SK-N-SH (cell line): ENCODE measurements at regions not wholly inside any gene's neighbourhood (a gene's known extent, or its start where the extent isn't known, plus 50 kb on each side); places are given as distances from the start of the nearest gene placed in this dataset.

ENCODE experiments used
- CTCF ChIA-PET: fragments of 300-600, 350-600 bp; formaldehyde crosslinking; extraction: SDS; loops from one replicate; lab custom pipeline; 2021; lab: Yijun Ruan, JAX
- POLR2A ChIA-PET: fragments of 350-600 bp; sonication (Branson Sonifier 250); formaldehyde crosslinking; extraction: SDS; loops from one replicate; lab custom pipeline; 2020; ENCODE audit warnings: antibody characterized with exemption, inconsistent platforms; lab: Yijun Ruan, JAX
- DNase-seq: peaks from one replicate; pipeline ENCODE4 v3.0.0; 2012
- H2AFZ ChIP-seq: fragments of 200-600 bp; sonication (generic); 2 replicates; pipeline ENCODE4 v1.8.1; 2016; ENCODE audit warnings: antibody characterized with exemption, mild to moderate bottlenecking, low read depth
- H3F3A ChIP-seq: fragments of 200-600 bp; sonication (generic); replicated peaks from 2 replicates; pipeline ENCODE3; 2016; ENCODE audit warnings: antibody characterized with exemption, mild to moderate bottlenecking; ENCODE audit not compliant: insufficient read depth
- H3K27ac ChIP-seq, 2 experiments: fragments of 200-500 bp in 1 of 2; fragments of 200-600 bp in 1 of 2; sonication (Bioruptor generic) in 1 of 2; sonication (generic), shearing (Covaris generic) in 1 of 2; 2 replicates each; pipeline versions ENCODE4 v1.5.1 to v1.6.1; 2014 to 2016; ENCODE audit warnings: low read depth in 2 of 2, inconsistent platforms in 1 of 2, low read length in 1 of 2, mild to moderate bottlenecking in 1 of 2, mixed read lengths in 1 of 2
- H3K27me3 ChIP-seq: fragments of 200-600 bp; sonication (generic), shearing (Covaris generic); 2 replicates; pipeline ENCODE4 v1.6.1; 2016; ENCODE audit warnings: mixed run types; ENCODE audit not compliant: insufficient read depth
- H3K36me3 ChIP-seq, 2 experiments: fragments of 200-500 bp in 1 of 2; fragments of 200-600 bp in 1 of 2; sonication (Bioruptor generic) in 1 of 2; sonication (generic) in 1 of 2; replicated peaks in 1 of 2; 2 replicates each; pipeline versions ENCODE3 to v1.5.1; 2014 to 2016; ENCODE audit warnings: low read length in 1 of 2, mild to moderate bottlenecking in 1 of 2; ENCODE audit not compliant: insufficient read depth in 2 of 2, control insufficient read depth in 1 of 2
- H3K4me1 ChIP-seq, 2 experiments: fragments of 200-500 bp in 1 of 2; fragments of 200-600 bp in 1 of 2; sonication (Bioruptor generic) in 1 of 2; sonication (generic), shearing (Covaris generic) in 1 of 2; 2 replicates each; pipeline versions ENCODE4 v1.5.1 to v1.6.1; 2014 to 2016; ENCODE audit warnings: low read depth in 1 of 2, low read length in 1 of 2, mixed run types in 1 of 2; ENCODE audit not compliant: insufficient read depth in 2 of 2, control insufficient read depth in 1 of 2
- H3K4me2 ChIP-seq: fragments of 200-600 bp; sonication (generic), shearing (Covaris generic); 2 replicates; pipeline ENCODE4 v1.6.1; 2017; ENCODE audit warnings: mixed run types
- H3K4me3 ChIP-seq, 2 experiments: fragments of 200-500 bp in 1 of 2; fragments of 200-600 bp in 1 of 2; sonication (Bioruptor generic) in 1 of 2; sonication (generic), shearing (Covaris generic) in 1 of 2; 2 replicates each; pipeline versions ENCODE4 v1.5.1 to v1.8.1; 2014 to 2016; ENCODE audit warnings: low read depth in 2 of 2, inconsistent platforms in 1 of 2, low read length in 1 of 2, mild to moderate bottlenecking in 1 of 2, mixed read lengths in 1 of 2, moderate library complexity in 1 of 2
- H3K79me2 ChIP-seq: fragments of 200-600 bp; sonication (generic); 2 replicates; pipeline ENCODE4 v1.8.1; 2017; ENCODE audit warnings: mild to moderate bottlenecking; ENCODE audit not compliant: insufficient read depth
- H3K9ac ChIP-seq: fragments of 200-600 bp; sonication (generic); 2 replicates; pipeline ENCODE4 v1.6.1; 2017; ENCODE audit warnings: mixed run types
- H3K9me2 ChIP-seq: fragments of 200-600 bp; sonication (generic); 2 replicates; pipeline ENCODE4 v1.6.1; 2017; ENCODE audit warnings: mixed run types
- H3K9me3 ChIP-seq: fragments of 200-600 bp; sonication (generic); 2 replicates; pipeline ENCODE4 v1.6.1; 2017; ENCODE audit warnings: mixed run types, mild to moderate bottlenecking, moderate library complexity
- H4K20me1 ChIP-seq: fragments of 200-600 bp; sonication (generic); 2 replicates; pipeline ENCODE4 v1.6.1; 2017; ENCODE audit warnings: mild to moderate bottlenecking, mixed run types; ENCODE audit not compliant: insufficient read depth
- EP300 ChIP-seq, 2 experiments: IDR thresholded peaks; 2 replicates each; pipeline versions ENCODE4 v1.4.0 to v1.6.1; 2012; ENCODE audit warnings: borderline replicate concordance in 1 of 2, low read depth in 1 of 2, low read length in 1 of 2
- EZH2phosphoT487 ChIP-seq: fragments of 200-600 bp; sonication (generic); IDR thresholded peaks from 2 replicates; pipeline ENCODE4 v1.6.1; 2017; ENCODE audit warnings: low read depth, mixed run types, mild to moderate bottlenecking, antibody characterized with exemption, moderate library complexity, borderline replicate concordance
- FOXJ3 ChIP-seq: sonication (generic); formaldehyde crosslinking; IDR thresholded peaks from 2 replicates; pipeline ENCODE4 v1.5.1; 2020; ENCODE audit warnings: mild to moderate bottlenecking, missing genetic modification reagents
- FOXM1 ChIP-seq: IDR thresholded peaks from 2 replicates; pipeline ENCODE4 v1.4.0; 2012; ENCODE audit warnings: low read depth, mild to moderate bottlenecking
- GABPA ChIP-seq: IDR thresholded peaks from 2 replicates; pipeline ENCODE4 v1.4.0; 2012; ENCODE audit warnings: low read depth, mild to moderate bottlenecking
- GATA2 ChIP-seq: sonication (generic); formaldehyde crosslinking; IDR thresholded peaks from 2 replicates; pipeline ENCODE4 v1.5.0; 2020; ENCODE audit warnings: mild to moderate bottlenecking, missing genetic modification reagents
- MEF2A ChIP-seq: IDR thresholded peaks from 2 replicates; pipeline ENCODE4 v1.4.0; 2012; ENCODE audit warnings: low read depth, borderline replicate concordance
- MXI1 ChIP-seq: IDR thresholded peaks from 2 replicates; pipeline ENCODE4 v1.6.1; 2012; ENCODE audit warnings: mild to moderate bottlenecking, low read depth, low read length, improper control_type of control experiment
- NRF1 ChIP-seq: IDR thresholded peaks from 2 replicates; pipeline ENCODE4 v1.6.1; 2012; ENCODE audit warnings: low read depth, mild to moderate bottlenecking, low read length
- POLR2AphosphoS5 ChIP-seq: IDR thresholded peaks from 2 replicates; pipeline ENCODE4 v1.6.1; 2012; ENCODE audit warnings: low read depth, low read length
- RCOR1 ChIP-seq: fragments of 150-350 bp; IDR thresholded peaks from 2 replicates; pipeline ENCODE4 v1.6.1; 2017; ENCODE audit warnings: antibody characterized with exemption, low read length
- REST ChIP-seq: IDR thresholded peaks from 2 replicates; pipeline ENCODE4 v1.6.1; 2012; ENCODE audit warnings: mild to moderate bottlenecking, low read depth, low read length, moderate library complexity
- SIN3A ChIP-seq: IDR thresholded peaks from 2 replicates; pipeline ENCODE4 v1.6.1; 2012; ENCODE audit warnings: low read depth, mild to moderate bottlenecking, low read length, moderate library complexity, borderline replicate concordance
- TAF1 ChIP-seq: IDR thresholded peaks from 2 replicates; pipeline ENCODE4 v1.6.1; 2012; ENCODE audit warnings: low read depth, mild to moderate bottlenecking, low read length, moderate library complexity, borderline replicate concordance
- TCF12 ChIP-seq: IDR thresholded peaks from 2 replicates; pipeline ENCODE4 v1.4.0; 2012
- WGBS: methylation state at CpG from one replicate; pipeline ENCODE4 v1.1.6; 2017; ENCODE audit warnings: low lambda C conversion rate; 5-methylcytosine and 5-hydroxymethylcytosine counted together
- TF ChIP-seq, protein P1 (sequence below): IDR thresholded peaks from 2 replicates; pipeline ENCODE4; 2012
- TF ChIP-seq, protein P2 (sequence below): fragments of 150-350 bp; IDR thresholded peaks from 2 replicates; pipeline ENCODE4 v1.6.1; 2017; ENCODE audit warnings: antibody characterized with exemption, low read length, low read depth, borderline replicate concordance

DNA sequence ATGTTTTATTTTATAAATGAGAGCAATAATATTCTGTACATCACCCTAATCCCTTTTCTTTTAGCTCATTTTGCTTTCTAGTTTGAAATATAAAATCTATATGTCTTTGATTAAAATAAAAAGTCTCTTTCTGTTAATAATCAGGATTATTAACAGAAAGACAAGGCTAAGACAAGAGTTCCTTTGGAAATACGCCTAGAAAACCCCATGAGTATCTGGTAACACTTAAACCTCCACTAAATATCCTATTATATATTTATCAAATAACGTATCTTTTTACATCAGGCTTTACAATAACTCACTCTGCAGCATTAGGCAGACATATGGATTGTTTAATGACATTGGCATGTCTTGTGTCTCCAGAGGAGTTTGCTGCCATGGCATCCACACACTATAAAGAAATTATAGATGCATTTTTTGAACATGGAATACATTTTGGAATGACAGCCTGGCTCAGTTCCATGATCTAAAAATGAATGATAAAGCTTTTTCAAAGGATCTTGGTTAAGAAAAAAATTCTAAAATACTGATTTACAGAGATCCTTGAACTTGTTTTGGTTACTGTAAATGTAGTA, 98.7 kb downstream of the TMEM26 start:
- CTCF ChIA-PET: interaction anchor here (1.3 kb wide), 1 partner anchor 8 kb away, joined by 4 read pairs; no protein-coding TSS in a partner anchor
- DNase-seq: no peak
- no peak overlapping the region for H2AFZ ChIP-seq
- H3K9me2 ChIP-seq: no peaks in the 10 kb centered on the region
- no peaks in the 10 kb centered on the region for H4K20me1 ChIP-seq
- H3K9me3 ChIP-seq: no peaks in the 10 kb centered on the region
- H3K9ac ChIP-seq: no peak overlapping the region
- no peak overlapping the region for H3K4me3 ChIP-seq
- no peaks in the 10 kb centered on the region for H3F3A ChIP-seq
- H3K36me3 ChIP-seq: no peaks in the 10 kb centered on the region
- WGBS: 23% methylated on average over 2 of the region's 2 CpGs
- no peak overlapping the region; a peak in 1 of 4 replicates for H3K27ac ChIP-seq
- H3K4me1 ChIP-seq: peaks cover 0 to 4% of the 10 kb centered on the region in 2 experiments; a peak in 1 of 4 replicates
- TF ChIP-seq REST (no peak), MXI1 (no peak), RCOR1 (no peak), GABPA (no peak), MEF2A (no peak)
- TF ChIP-seq, protein P1, sequence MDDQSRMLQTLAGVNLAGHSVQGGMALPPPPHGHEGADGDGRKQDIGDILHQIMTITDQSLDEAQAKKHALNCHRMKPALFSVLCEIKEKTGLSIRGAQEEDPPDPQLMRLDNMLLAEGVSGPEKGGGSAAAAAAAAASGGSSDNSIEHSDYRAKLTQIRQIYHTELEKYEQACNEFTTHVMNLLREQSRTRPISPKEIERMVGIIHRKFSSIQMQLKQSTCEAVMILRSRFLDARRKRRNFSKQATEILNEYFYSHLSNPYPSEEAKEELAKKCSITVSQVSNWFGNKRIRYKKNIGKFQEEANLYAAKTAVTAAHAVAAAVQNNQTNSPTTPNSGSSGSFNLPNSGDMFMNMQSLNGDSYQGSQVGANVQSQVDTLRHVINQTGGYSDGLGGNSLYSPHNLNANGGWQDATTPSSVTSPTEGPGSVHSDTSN: no peak
- TF ChIP-seq, protein P2, sequence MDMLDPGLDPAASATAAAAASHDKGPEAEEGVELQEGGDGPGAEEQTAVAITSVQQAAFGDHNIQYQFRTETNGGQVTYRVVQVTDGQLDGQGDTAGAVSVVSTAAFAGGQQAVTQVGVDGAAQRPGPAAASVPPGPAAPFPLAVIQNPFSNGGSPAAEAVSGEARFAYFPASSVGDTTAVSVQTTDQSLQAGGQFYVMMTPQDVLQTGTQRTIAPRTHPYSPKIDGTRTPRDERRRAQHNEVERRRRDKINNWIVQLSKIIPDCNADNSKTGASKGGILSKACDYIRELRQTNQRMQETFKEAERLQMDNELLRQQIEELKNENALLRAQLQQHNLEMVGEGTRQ: no peak
- no peaks in the 10 kb centered on the region for H3K79me2 ChIP-seq
- H3K4me2 ChIP-seq: no peak overlapping the region
- POLR2A ChIA-PET: no interaction called here
- H3K27me3 ChIP-seq: no peaks in the 10 kb centered on the region

GRCh38 chr10:61350794-61351193, 102.4 kb downstream of the TMEM26 start:
- no peak overlapping the region for H3K4me3 ChIP-seq
- no peak for DNase-seq
- no peaks in the 10 kb centered on the region for H3K27me3 ChIP-seq
- no peak overlapping the region for H3K27ac ChIP-seq
- peaks cover 0 to 4% of the 10 kb centered on the region in 2 experiments; a peak in 1 of 4 replicates for H3K4me1 ChIP-seq
- no peaks in the 10 kb centered on the region for H3K9me2 ChIP-seq
- H2AFZ ChIP-seq: no peak overlapping the region
- CTCF ChIA-PET: no interaction called here
- no peaks in the 10 kb centered on the region for H3F3A ChIP-seq
- no peak overlapping the region for H3K9ac ChIP-seq
- H3K36me3 ChIP-seq: no peaks in the 10 kb centered on the region
- POLR2A ChIA-PET: no interaction called here
- H3K4me2 ChIP-seq: no peak overlapping the region
- H3K79me2 ChIP-seq: no peaks in the 10 kb centered on the region
- no peaks in the 10 kb centered on the region for H4K20me1 ChIP-seq
- 93% methylated on average over 1 of the region's 1 CpG for WGBS
- no peaks in the 10 kb centered on the region for H3K9me3 ChIP-seq
- TF ChIP-seq EZH2phosphoT487 (no peak), FOXJ3 (CRISPR knock-in tag) (no peak), MEF2A (no peak), GATA2 (no peak), SIN3A (no peak), REST (no peak), EP300 (IDR thresholded peaks at IDR 0.05; ENCODE audit: borderline replicate concordance in 1 of 2, low read depth in 1 of 2, low read length in 1 of 2) (no peak), TAF1 (no peak), FOXM1 (no peak), NRF1 (no peak), POLR2AphosphoS5 (no peak), TCF12 (no peak)
